ENCODE measurements at regions not wholly inside any gene's neighbourhood (a gene's known extent, or its start where the extent isn't known, plus 50 kb on each side); places are given as distances from the start of the nearest gene placed in this dataset.
"Not testable (repeated sequence)": the region's sequence is repeated elsewhere in the genome, so short reads cannot be mapped to it uniquely, and the experiment has no call there.

- H3K27ac Mint-ChIP-seq; H3K4me1 Mint-ChIP-seq; H3K36me3 Mint-ChIP-seq (ENCODE audit: low read depth); intact Hi-C loops (cut with micrococcal nuclease); H3K9me3 Mint-ChIP-seq; H3K27me3 Mint-ChIP-seq; DNase-seq; H3K4me3 Mint-ChIP-seq: not testable (repeated sequence)
Measured at GRCh38 chr12:59316354-59316753, 279.5 kb upstream of the SLC16A7 start.

- Mint-ChIP-seq H3K9me3 (peaks cover 5% of the 10 kb centered on the region), H3K36me3 (ENCODE audit: low read depth) (no peaks in the 10 kb centered on the region), H3K4me1 (no peaks in the 10 kb centered on the region), H3K27me3 (no peaks in the 10 kb centered on the region), H3K4me3 (no peak overlapping the region), H3K27ac (no peak overlapping the region)
- intact Hi-C loops (cut with micrococcal nuclease) = no loop called here
- DNase-seq = no peak
Measured at GRCh38 chr12:59314209-59314608, 281.6 kb upstream of the SLC16A7 start.

GRCh38 chr12:59304077-59304721 is 291.6 kb upstream of the SLC16A7 start:
- Mint-ChIP-seq H3K4me1 (no peaks in the 10 kb centered on the region), H3K4me3 (no peak overlapping the region), H3K9me3 (no peaks in the 10 kb centered on the region), H3K36me3 (ENCODE audit: low read depth) (no peaks in the 10 kb centered on the region), H3K27me3 (no peaks in the 10 kb centered on the region), H3K27ac (no peak overlapping the region)
- no peak for DNase-seq
- intact Hi-C loops (cut with micrococcal nuclease) = no loop called here

- no peak overlapping the region for H3K4me3 Mint-ChIP-seq
- no peaks in the 10 kb centered on the region for H3K36me3 Mint-ChIP-seq (ENCODE audit: low read depth)
- intact Hi-C loops (cut with micrococcal nuclease) = no loop called here
- no peak for DNase-seq
- H3K27me3 Mint-ChIP-seq = no peaks in the 10 kb centered on the region
- H3K27ac Mint-ChIP-seq = no peak overlapping the region
- no peaks in the 10 kb centered on the region for H3K9me3 Mint-ChIP-seq
- no peaks in the 10 kb centered on the region for H3K4me1 Mint-ChIP-seq
Measured at GRCh38 chr12:59298296-59298695, 297.5 kb upstream of the SLC16A7 start.

GRCh38 chr12:59294221-59294620 is 301.6 kb upstream of the SLC16A7 start:
- Mint-ChIP-seq H3K36me3 (ENCODE audit: low read depth) (no peaks in the 10 kb centered on the region), H3K4me3 (no peak overlapping the region), H3K4me1 (no peaks in the 10 kb centered on the region), H3K27ac (no peak overlapping the region), H3K27me3 (no peaks in the 10 kb centered on the region), H3K9me3 (no peaks in the 10 kb centered on the region)
- intact Hi-C loops (cut with micrococcal nuclease) = no loop called here
- DNase-seq = no peak

GRCh38 chr12:59282999-59283398 is 312.8 kb upstream of the SLC16A7 start:
- no peak for DNase-seq
- Mint-ChIP-seq H3K4me3 (no peak overlapping the region), H3K27me3 (no peaks in the 10 kb centered on the region), H3K27ac (no peak overlapping the region), H3K36me3 (ENCODE audit: low read depth) (no peaks in the 10 kb centered on the region), H3K4me1 (no peaks in the 10 kb centered on the region), H3K9me3 (no peaks in the 10 kb centered on the region)
- intact Hi-C loops (cut with micrococcal nuclease) = no loop called here

- H3K36me3 Mint-ChIP-seq (ENCODE audit: low read depth); H3K4me1 Mint-ChIP-seq; H3K27me3 Mint-ChIP-seq; DNase-seq; H3K27ac Mint-ChIP-seq; H3K9me3 Mint-ChIP-seq; intact Hi-C loops (cut with micrococcal nuclease); H3K4me3 Mint-ChIP-seq: not testable (repeated sequence)
Measured at GRCh38 chr12:59273561-59273960, 322.3 kb upstream of the SLC16A7 start.

GRCh38 chr12:59268295-59268809 is 327.5 kb upstream of the SLC16A7 start:
- no peaks in the 10 kb centered on the region for H3K9me3 Mint-ChIP-seq
- H3K36me3 Mint-ChIP-seq (ENCODE audit: low read depth) = no peaks in the 10 kb centered on the region
- no peak overlapping the region for H3K4me3 Mint-ChIP-seq
- intact Hi-C loops (cut with micrococcal nuclease) = no loop called here
- no peak for DNase-seq
- no peaks in the 10 kb centered on the region for H3K4me1 Mint-ChIP-seq
- no peak overlapping the region for H3K27ac Mint-ChIP-seq
- H3K27me3 Mint-ChIP-seq = no peaks in the 10 kb centered on the region

GRCh38 chr12:59260202-59260601 is 335.6 kb upstream of the SLC16A7 start:
- H3K4me3 Mint-ChIP-seq = no peak overlapping the region
- no peaks in the 10 kb centered on the region for H3K4me1 Mint-ChIP-seq
- intact Hi-C loops (cut with micrococcal nuclease) = no loop called here
- no peak for DNase-seq
- H3K27ac Mint-ChIP-seq = no peak overlapping the region
- no peaks in the 10 kb centered on the region for H3K9me3 Mint-ChIP-seq
- H3K27me3 Mint-ChIP-seq = no peaks in the 10 kb centered on the region
- no peaks in the 10 kb centered on the region for H3K36me3 Mint-ChIP-seq (ENCODE audit: low read depth)

- peaks cover 10% of the 10 kb centered on the region for H3K9me3 Mint-ChIP-seq
- H3K4me1 Mint-ChIP-seq = no peaks in the 10 kb centered on the region
- intact Hi-C loops (cut with micrococcal nuclease) = no loop called here
Measured at GRCh38 chr12:59252731-59253130, 332.4 kb upstream of the LRIG3 start.

GRCh38 chr12:59250766-59251165 is 330.5 kb upstream of the LRIG3 start:
- no peak for DNase-seq
- Mint-ChIP-seq H3K27ac (no peak overlapping the region), H3K4me3 (no peak overlapping the region), H3K27me3 (no peaks in the 10 kb centered on the region), H3K9me3 (peaks cover 10% of the 10 kb centered on the region), H3K4me1 (no peaks in the 10 kb centered on the region), H3K36me3 (ENCODE audit: low read depth) (no peaks in the 10 kb centered on the region)
- intact Hi-C loops (cut with micrococcal nuclease) = no loop called here

More at GRCh38 chr12:59252731-59253130, 332.4 kb upstream of the LRIG3 start:
- Mint-ChIP-seq H3K36me3 (ENCODE audit: low read depth) (no peaks in the 10 kb centered on the region), H3K4me3 (no peak overlapping the region), H3K27ac (no peak overlapping the region), H3K27me3 (no peaks in the 10 kb centered on the region)
- no peak for DNase-seq

- H3K4me1 Mint-ChIP-seq = no peaks in the 10 kb centered on the region
- H3K9me3 Mint-ChIP-seq = no peaks in the 10 kb centered on the region
- H3K27me3 Mint-ChIP-seq = no peaks in the 10 kb centered on the region
- no peaks in the 10 kb centered on the region for H3K36me3 Mint-ChIP-seq (ENCODE audit: low read depth)
- H3K4me3 Mint-ChIP-seq = no peak overlapping the region
- no peak for DNase-seq
- intact Hi-C loops (cut with micrococcal nuclease) = no loop called here
- no peak overlapping the region for H3K27ac Mint-ChIP-seq
Measured at GRCh38 chr12:59240048-59240447, 319.7 kb upstream of the LRIG3 start.

GRCh38 chr12:59234391-59234790 is 314.1 kb upstream of the LRIG3 start:
- H3K27ac Mint-ChIP-seq = no peak overlapping the region
- DNase-seq = no peak
- H3K27me3 Mint-ChIP-seq = no peaks in the 10 kb centered on the region
- no peaks in the 10 kb centered on the region for H3K4me1 Mint-ChIP-seq
- intact Hi-C loops (cut with micrococcal nuclease) = no loop called here
- no peaks in the 10 kb centered on the region for H3K36me3 Mint-ChIP-seq (ENCODE audit: low read depth)
- no peaks in the 10 kb centered on the region for H3K9me3 Mint-ChIP-seq
- H3K4me3 Mint-ChIP-seq = no peak overlapping the region

GRCh38 chr12:59230334-59230733 is 310.0 kb upstream of the LRIG3 start:
- H3K27me3 Mint-ChIP-seq = no peaks in the 10 kb centered on the region
- H3K4me3 Mint-ChIP-seq = no peak overlapping the region
- no peaks in the 10 kb centered on the region for H3K36me3 Mint-ChIP-seq (ENCODE audit: low read depth)
- intact Hi-C loops (cut with micrococcal nuclease) = no loop called here
- H3K27ac Mint-ChIP-seq = no peak overlapping the region
- peaks cover 8% of the 10 kb centered on the region for H3K9me3 Mint-ChIP-seq
- H3K4me1 Mint-ChIP-seq = no peaks in the 10 kb centered on the region
- no peak for DNase-seq

- H3K27ac Mint-ChIP-seq = no peak overlapping the region
- DNase-seq = no peak
- no peaks in the 10 kb centered on the region for H3K4me1 Mint-ChIP-seq
- no peak overlapping the region for H3K4me3 Mint-ChIP-seq
- no peaks in the 10 kb centered on the region for H3K27me3 Mint-ChIP-seq
- H3K36me3 Mint-ChIP-seq (ENCODE audit: low read depth) = no peaks in the 10 kb centered on the region
- intact Hi-C loops (cut with micrococcal nuclease) = no loop called here
- H3K9me3 Mint-ChIP-seq = no peaks in the 10 kb centered on the region
Measured at GRCh38 chr12:59219148-59219547, 298.8 kb upstream of the LRIG3 start.
